CD4-positive, alpha-beta T cell treated with Interleukin-17A for 1 hour (primary cell): ENCODE measurements at regions not wholly inside any gene's neighbourhood (a gene's known extent, or its start where the extent isn't known, plus 50 kb on each side); places are given as distances from the start of the nearest gene placed in this dataset.

Source experiments
- DNase-seq: peaks from one replicate; pipeline ENCODE4 v3.0.0-alpha.2; 2020

GRCh38 chr13:33373624-33374023, 88.1 kb upstream of the STARD13 start:
- no peak for DNase-seq

DNA sequence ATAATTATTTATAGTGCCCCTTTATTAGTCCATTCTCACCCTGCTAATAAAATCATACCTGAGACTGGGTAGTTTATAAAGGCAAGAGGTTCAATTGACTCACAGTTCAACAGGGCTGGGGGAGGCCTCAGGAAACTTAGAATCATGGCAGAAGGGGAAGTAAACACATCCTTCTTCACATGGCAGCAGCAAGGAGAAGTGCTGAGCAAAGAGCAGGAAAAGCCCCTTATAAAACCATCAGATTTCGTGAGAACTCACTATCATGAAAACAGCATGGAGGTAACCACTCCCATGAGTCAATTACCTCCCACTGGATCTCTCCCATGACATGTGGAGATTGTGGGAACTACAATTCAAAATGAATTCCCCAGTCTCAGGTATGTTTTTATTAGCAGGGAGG, 89.9 kb upstream of the STARD13 start:
- no peak for DNase-seq

- DNase-seq, result no peak
Measured at GRCh38 chr13:33376212-33376611, 90.7 kb upstream of the STARD13 start.

DNA sequence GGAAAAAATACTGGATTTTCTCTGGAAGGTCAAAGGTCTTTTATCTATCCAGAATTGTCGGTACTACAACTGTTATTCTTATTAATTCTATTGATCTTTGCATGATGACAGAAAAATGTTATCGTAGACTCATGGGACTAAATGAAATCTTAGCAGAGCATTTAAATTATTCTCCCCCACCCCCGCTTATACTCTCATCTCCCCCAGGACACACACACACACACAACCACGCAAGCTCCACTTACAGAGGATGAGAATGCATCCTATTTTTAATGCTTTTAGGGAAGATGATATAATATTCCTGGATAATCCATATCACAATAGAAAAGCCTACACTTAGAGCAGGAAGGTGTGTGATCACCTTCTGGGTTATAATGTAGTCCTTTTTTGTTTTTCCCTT, 91.9 kb upstream of the STARD13 start:
- no peak for DNase-seq

DNA sequence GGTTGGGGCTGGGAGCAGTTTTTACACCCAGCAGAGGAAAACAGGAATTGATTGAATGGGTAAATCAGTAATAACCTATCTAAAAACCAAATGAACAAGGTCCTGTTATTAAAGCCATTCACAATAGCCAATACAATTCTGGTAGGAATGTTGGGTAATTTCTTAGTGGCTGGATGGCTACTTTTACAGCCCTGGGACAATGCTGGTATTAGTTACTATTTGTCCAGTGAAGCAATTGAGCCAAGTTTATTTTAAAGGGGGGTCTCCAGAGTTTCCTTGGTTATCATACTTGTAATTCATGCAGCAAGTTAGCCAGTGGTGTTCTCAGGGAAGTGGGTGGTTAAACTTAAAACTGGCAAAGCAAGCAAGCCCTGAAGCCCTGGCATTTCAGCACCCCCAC, 92.3 kb upstream of the STARD13 start:
- DNase-seq, result no peak

DNA sequence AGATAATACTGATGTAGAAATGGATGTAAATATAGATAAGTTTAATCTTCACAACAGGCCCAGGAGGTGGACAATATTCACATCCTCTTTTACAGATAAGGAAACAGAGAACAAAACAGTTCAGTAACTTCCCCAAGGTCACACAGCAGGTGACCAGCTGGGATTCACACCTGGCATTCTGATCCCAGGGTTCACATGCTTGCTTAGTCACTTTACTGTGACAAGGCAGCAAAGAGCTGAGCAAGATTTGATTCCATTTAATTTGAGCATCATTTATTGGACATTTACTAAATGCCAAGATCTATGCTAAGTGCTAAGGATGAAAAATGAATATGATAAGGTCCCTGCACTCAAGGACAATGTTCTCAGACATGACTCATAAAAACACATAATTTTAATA, 94.1 kb upstream of the STARD13 start:
- DNase-seq, result no peak

DNA sequence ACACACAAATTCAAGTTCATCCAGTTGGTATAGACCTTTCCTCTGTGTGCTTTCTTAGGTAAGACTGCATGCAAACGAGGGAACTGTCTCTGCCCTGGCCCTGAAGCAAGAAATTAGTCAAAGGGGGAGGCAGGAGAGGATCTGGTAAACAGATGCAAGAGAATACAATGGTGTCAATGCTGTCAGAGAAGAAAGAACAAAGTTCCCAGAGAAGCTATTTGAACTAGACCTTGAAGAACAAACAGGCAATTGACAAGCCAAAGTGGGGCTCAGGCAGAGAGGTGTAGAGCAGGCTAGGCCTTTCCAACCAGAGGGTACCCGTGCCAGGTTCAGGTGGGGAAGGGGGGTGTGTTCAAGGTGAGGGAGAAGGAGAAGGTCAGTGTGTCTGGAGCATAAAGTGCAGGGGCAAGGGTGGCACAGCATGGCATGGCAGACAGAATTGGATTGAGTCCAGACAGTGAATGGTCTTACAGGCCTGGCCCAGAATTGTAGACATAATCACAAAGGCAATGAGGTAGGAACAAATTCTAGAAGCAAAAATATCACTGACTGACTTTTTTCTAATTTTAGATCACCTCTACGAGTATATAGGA, 95.0 kb upstream of the STARD13 start:
- DNase-seq, result no peak

DNA sequence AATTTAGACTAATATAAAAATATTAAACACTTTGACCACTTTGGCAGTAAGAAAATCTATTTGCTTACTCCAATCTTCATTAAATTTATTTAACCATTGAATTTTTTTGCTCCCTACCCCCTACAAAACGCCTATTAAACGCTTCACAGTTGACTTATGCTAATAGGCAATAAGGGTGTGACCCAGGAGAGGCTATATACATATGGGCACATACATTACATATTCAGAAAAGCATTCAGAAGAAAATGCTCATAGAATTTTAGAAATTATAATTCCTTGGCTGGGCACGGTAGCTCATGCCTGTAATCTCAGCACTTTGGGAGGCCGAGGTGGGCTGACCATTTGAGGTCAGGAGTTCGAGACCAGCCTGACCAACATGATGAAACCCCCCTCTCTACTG, 95.6 kb upstream of the STARD13 start:
- DNase-seq, result no peak

- no peak for DNase-seq
Measured at GRCh38 chr13:33381906-33382305, 96.4 kb upstream of the STARD13 start.

GRCh38 chr13:33383724-33384577, 98.4 kb upstream of the STARD13 start:
- DNase-seq, result no peak

DNA sequence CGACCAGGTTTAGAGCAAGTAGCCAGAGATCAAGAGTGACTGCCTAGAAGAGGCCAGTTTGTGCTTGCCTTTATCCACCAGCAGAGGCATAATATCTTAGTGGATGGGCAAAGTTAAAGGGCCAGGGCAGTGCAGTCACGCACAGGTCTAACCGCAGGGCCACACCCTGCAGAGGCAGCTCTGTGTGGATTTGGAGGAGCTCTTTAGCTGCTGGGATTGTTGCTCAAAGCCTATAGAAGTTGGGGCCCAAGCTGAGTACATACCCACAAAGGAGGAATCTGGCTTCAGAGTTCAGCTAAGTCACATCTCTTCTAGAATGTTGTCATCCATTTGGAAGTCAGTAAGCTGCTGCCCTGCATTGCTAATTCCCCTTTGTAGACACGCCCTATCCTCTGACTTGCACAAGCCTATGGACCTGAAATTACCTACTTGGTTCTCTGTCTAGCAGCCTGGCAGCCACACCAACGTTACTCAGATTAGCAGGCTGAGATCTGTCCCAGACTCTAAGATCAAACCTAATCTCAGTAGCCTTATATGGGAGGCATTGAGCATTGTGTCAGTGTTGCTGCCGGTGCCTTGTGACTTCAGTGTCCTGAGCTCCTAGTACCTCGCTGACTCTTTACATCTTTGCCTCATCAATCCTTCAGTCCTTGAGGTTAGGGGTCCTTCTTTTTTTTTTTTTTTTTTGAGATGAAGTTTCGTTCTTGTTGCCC, 102.9 kb upstream of the STARD13 start:
- DNase-seq, result no peak

DNA sequence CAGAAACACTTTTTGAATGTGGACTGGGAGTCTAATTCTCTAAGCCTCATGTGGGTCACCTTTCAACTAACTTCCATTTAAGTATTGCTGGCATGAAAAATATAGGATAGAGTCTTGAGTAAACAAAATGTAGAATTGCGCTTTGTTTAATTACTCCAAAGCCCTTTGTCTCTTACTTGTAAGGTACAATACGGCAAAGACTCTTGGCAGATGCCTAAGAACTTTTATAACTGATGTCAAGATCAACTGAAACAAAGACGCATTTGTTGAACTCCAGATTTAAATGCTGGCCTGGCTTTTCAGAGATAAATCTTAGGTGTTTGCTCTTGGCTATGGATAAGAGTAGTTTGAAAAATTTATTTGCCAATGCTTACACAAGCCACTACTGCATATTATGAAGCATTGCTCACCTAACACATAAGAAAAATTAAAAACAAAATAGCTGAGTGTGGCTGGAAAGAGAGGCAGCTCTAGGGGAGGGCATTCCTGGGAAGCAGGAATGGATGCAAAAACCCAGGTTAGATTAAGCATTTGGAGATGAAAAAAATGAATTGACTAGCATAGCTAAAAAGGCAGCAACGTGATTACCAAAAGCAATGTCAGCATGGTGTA, 107.3 kb upstream of the STARD13 start:
- no peak for DNase-seq

GRCh38 chr13:33394294-33394932, 108.9 kb upstream of the STARD13 start:
- DNase-seq, result no peak

GRCh38 chr13:33401238-33401637, 115.7 kb upstream of the STARD13 start:
- DNase-seq, result no peak

GRCh38 chr13:33402975-33403374, 117.4 kb upstream of the STARD13 start:
- DNase-seq, result no peak

DNA sequence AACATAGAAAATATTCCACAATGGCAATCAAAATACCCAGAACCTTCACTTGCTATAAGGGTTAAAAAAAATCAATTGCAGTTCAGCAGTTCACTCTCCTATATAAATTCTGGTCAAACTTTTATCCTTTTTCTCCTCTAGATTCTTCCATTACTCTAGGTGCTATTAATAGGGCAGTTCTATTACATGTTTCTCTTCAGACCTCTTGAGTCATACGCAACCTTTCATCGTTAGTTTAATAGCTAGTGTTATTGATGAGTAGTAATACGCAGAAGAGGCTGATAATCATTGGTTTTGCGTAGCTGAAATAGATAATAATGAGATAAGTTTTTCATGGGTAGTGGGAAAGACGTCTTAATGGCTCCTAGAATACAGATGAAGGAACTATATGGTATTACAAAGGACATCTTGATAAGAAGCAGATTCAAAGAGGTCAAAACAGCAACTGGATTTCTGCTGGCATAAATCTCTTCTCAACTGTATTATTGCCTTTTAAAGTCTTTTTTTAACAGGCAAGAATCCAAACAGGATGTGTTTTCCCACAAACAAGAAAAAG, 118.3 kb upstream of the STARD13 start:
- DNase-seq, result no peak

GRCh38 chr13:33405371-33405770, 119.8 kb upstream of the STARD13 start:
- DNase-seq, result no peak

DNA sequence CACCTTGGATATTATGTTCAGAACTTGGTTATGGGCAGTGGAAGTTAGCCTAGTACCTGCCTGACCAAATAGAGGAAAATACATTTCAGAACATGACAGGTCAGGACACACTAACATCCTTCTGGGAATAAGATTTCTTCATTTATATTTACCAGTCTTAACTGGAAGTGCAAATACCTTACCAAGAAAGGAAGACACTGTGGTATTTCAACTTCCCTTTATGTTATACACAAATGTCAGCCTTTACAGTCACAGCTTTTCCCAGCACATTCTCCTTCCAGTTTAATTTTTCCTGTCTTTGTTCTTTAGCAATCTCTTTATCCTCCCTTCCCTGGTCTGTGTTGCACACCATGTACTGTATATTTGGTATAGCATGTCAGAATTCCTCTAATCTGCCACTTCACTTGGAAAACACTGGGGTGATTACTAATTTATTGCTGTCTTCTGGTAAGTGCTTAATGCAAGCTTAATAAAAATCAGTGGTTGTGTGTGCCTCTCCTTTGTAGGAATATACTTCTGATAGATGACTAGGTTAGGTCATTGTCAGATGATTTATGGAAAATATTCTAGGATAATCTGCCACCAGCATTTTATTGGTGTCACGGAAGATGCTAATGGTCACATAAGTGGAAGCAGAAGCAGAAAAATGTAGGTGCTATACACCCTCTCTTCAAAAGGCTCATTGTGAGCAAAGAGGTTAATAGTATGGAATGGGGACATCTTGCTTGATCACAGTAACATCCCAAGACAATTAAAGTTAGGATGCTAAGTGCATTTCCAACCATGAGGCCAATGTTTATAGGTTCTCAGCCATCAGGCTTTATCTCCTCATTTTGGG, 124.3 kb upstream of the STARD13 start:
- no peak for DNase-seq

- DNase-seq, result no peak
Measured at GRCh38 chr13:33410619-33411018, 125.1 kb upstream of the STARD13 start.

DNA sequence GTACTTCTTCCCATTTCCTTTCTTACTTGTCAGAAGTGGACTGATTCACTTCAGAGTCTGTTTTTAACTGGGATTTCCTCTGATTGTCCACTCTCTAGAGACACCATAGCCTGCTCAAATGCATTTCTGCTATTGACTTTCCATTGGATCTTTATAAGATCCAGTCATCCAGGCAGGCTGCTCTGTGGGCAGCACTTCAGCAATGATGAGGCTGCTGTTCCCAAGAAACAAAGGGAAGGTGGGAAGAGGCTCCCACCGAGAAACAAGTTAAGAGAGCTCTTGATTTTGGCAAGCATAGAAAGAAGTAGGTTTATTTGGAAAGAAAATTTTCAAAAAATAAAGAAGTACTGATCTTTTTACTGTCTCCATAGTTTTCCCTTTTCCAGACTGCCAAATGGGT, 125.8 kb upstream of the STARD13 start:
- DNase-seq, result no peak

DNA sequence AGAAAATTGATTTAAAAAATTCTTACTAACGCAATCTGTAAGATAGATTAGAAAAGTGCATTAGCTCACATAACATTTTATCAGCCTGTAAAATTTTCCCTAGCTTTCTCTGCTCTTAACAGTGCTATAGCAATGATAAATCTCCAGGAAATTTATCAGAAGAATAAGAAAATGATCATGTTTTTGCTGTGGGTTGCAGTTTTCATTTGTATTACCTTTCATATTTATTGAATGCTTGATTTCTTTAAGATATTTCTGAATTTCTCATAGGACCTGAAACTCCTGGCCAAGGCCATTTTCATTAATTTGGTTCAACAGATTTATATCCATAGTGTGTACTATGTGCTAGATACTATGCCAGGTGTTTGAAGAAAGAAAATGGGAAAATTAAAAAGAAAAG, 130.3 kb upstream of the STARD13 start:
- DNase-seq, result no peak
